ENCODE measurements at regions not wholly inside any gene's neighbourhood (a gene's known extent, or its start where the extent isn't known, plus 50 kb on each side); places are given as distances from the start of the nearest gene placed in this dataset.
A peak's percentile ranks its signal among the peaks of the same experiment; 100 is the strongest.

DNA sequence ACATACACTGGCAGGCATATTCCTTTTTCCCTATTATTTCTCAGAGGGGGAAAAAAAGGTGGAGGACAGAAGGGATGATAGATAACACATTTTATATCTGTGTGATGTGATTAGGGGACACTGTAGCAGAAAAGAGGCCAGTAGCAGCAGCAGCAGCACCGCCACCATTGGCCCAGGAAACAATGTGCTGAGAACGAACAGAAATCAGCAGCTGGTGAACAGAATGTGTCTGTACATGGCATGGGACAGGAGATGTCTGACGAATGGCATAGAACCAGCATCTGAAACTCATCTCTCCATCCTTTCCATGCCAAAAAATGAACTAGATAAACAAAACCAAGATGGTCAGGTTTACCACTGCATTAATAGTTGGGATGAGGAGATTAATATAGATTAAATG is 936.1 kb upstream of the ACVR2A start:
- TF ChIP-seq, protein P1, sequence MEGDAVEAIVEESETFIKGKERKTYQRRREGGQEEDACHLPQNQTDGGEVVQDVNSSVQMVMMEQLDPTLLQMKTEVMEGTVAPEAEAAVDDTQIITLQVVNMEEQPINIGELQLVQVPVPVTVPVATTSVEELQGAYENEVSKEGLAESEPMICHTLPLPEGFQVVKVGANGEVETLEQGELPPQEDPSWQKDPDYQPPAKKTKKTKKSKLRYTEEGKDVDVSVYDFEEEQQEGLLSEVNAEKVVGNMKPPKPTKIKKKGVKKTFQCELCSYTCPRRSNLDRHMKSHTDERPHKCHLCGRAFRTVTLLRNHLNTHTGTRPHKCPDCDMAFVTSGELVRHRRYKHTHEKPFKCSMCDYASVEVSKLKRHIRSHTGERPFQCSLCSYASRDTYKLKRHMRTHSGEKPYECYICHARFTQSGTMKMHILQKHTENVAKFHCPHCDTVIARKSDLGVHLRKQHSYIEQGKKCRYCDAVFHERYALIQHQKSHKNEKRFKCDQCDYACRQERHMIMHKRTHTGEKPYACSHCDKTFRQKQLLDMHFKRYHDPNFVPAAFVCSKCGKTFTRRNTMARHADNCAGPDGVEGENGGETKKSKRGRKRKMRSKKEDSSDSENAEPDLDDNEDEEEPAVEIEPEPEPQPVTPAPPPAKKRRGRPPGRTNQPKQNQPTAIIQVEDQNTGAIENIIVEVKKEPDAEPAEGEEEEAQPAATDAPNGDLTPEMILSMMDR (IDR thresholded peaks at IDR 0.05) = no peak
- no peak for TF ChIP-seq POLR2A (IDR thresholded peaks at IDR 0.05)
- Histone ChIP-seq H3K27me3 (no peaks in the 10 kb centered on the region), H3K36me3 (replicated peaks in 1 of 2) (no peaks in the 10 kb centered on the region), H3K4me1 (replicated peaks in 1 of 2) (no peaks in the 10 kb centered on the region), H3K4me3 (no peak overlapping the region), H3K27ac (no peak overlapping the region), H3K9me3 (replicated peaks in 1 of 3) (no peaks in the 10 kb centered on the region)
- 65 to 82% (median 69%) methylated on average over 3 of the region's 3 CpGs for WGBS, 4 donors
- DNase-seq = no peak
- intact Hi-C loops (cut with DNase I) = no loop called here

DNA sequence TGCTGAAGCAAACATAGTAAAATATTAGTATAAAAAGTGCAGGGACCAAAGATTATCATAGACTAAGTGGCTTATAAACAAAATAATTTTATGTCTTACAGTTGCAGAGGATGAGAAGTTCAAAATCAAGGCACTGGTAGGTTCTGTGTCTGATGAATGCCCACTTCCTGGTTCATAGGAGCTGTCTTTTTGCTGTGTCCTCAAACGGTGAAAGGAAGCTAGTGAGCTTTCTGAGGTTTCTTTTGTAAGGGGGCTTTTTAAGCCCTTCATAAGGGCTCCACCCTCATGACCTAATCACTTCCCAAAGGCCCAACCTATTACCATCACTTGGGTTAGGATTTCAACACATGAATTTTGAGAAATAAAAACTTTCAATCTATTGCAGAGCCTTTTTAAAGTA is 946.7 kb upstream of the ACVR2A start:
- H3K9me3 ChIP-seq (replicated peaks in 1 of 3) = no peaks in the 10 kb centered on the region
- TF ChIP-seq POLR2A (IDR thresholded peaks at IDR 0.05) = no peak
- TF ChIP-seq, protein P1 (IDR thresholded peaks at IDR 0.05) = no peak
- H3K36me3 ChIP-seq (replicated peaks in 1 of 2) = no peaks in the 10 kb centered on the region
- WGBS, 4 donors = 26 to 41% (median 30%) methylated on average over 1 of the region's 1 CpG
- no peaks in the 10 kb centered on the region for H3K27me3 ChIP-seq
- H3K4me3 ChIP-seq = no peak overlapping the region
- DNase-seq = no peak
- no peaks in the 10 kb centered on the region for H3K4me1 ChIP-seq (replicated peaks in 1 of 2)
- intact Hi-C loops (cut with DNase I) = no loop called here
- H3K27ac ChIP-seq = no peak overlapping the region

DNA sequence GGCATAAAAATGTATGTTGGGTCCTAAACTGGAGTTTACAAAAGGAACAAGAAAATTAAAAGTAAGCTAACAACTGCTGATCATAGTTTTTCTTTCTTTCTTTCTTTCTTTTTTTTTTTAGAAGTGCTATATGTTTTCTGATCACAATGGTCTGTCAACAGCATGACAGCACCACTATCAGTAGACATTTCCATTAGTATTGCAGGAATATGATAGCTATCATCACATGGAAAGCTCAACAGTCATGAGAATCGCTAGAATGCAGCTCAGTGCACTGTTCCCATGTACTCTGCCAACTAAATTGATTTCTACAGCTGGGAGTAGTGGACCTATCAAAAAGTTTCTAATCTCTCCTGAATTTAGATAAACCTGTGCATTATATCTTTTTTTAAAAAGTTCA is 950.3 kb upstream of the ACVR2A start:
- intact Hi-C loops (cut with DNase I) = no loop called here
- H3K9me3 ChIP-seq (replicated peaks in 1 of 3) = no peaks in the 10 kb centered on the region
- no peaks in the 10 kb centered on the region for H3K27me3 ChIP-seq
- H3K4me1 ChIP-seq (replicated peaks in 1 of 2) = no peaks in the 10 kb centered on the region
- no peak for TF ChIP-seq POLR2A (IDR thresholded peaks at IDR 0.05)
- TF ChIP-seq, protein P1 (IDR thresholded peaks at IDR 0.05) = no peak
- no peak overlapping the region for H3K27ac ChIP-seq
- no peaks in the 10 kb centered on the region for H3K36me3 ChIP-seq (replicated peaks in 1 of 2)
- H3K4me3 ChIP-seq = no peak overlapping the region
- 63 to 90% (median 74%) methylated on average over 1 of the region's 1 CpG for WGBS, 4 donors
- no peak for DNase-seq

DNA sequence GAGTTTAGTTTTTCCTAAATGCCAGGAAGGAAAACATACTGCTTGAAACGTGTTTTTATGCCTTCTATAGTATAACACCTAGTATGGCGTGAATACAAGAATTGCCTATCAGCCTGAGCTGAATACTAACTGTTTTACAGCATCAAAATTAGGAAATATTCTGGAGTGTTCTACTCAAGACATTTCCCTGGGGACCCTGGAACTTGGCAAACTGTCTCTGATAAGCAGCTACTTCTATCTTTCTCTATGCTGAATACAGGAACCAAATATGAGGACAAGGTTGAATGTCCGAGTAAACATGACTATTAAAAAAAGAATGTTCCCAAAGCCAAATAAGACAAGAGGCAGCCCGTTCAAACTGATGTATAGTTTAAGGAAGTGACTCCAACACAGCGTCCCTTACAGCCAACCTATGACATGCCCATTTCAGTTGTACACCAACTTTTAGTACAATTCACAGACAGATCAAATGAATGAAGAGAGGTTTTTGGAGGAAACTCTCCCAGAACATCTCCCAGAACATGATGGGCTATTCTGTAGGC is 951.3 kb upstream of the ACVR2A start:
- intact Hi-C loops (cut with DNase I) = no loop called here
- 57 to 62% (median 59%) methylated on average over 5 of the region's 5 CpGs for WGBS, 4 donors
- peak in 6 of 7 donors; percentile 24 to 75 (median 46) for DNase-seq
- Histone ChIP-seq H3K4me3 (no peak overlapping the region), H3K36me3 (replicated peaks in 1 of 2) (no peaks in the 10 kb centered on the region), H3K4me1 (replicated peaks in 1 of 2) (no peaks in the 10 kb centered on the region), H3K27me3 (no peaks in the 10 kb centered on the region), H3K9me3 (replicated peaks in 1 of 3) (no peaks in the 10 kb centered on the region), H3K27ac (no peak overlapping the region)
- TF ChIP-seq POLR2A (IDR thresholded peaks at IDR 0.05) = no peak
- TF ChIP-seq, protein P1 (IDR thresholded peaks at IDR 0.05) = no peak
